Loucy (cell line): ENCODE measurements at regions not wholly inside any gene's neighbourhood (a gene's known extent, or its start where the extent isn't known, plus 50 kb on each side); places are given as distances from the start of the nearest gene placed in this dataset.

Experiments used
- H2AFZ ChIP-seq: fragments of 200-600 bp; sonication (generic); 2 replicates; pipeline ENCODE4 v1.6.0; 2016; ENCODE audit warnings: antibody characterized with exemption, mild to moderate bottlenecking, low read length, moderate library complexity
- H3F3A ChIP-seq: fragments of 200-600 bp; 2 replicates; pipeline ENCODE4 v1.6.0; 2016; ENCODE audit warnings: antibody characterized with exemption, low read depth, mild to moderate bottlenecking
- H3K27me3 ChIP-seq: fragments of 200-600 bp; sonication (generic); 2 replicates; pipeline ENCODE4 v1.6.1; 2014; ENCODE audit warnings: low read length, mild to moderate bottlenecking; ENCODE audit not compliant: insufficient read depth, poor library complexity, severe bottlenecking
- H3K36me3 ChIP-seq: fragments of 200-600 bp; sonication (generic); 2 replicates; pipeline ENCODE4 v1.6.1; 2016; ENCODE audit warnings: low read length; ENCODE audit not compliant: insufficient read depth
- H3K4me1 ChIP-seq: fragments of 200-600 bp; sonication (generic); 2 replicates; pipeline ENCODE4 v1.5.1; 2014; ENCODE audit warnings: low read length, mild to moderate bottlenecking; ENCODE audit not compliant: insufficient read depth, poor library complexity, severe bottlenecking
- H3K4me2 ChIP-seq: fragments of 200-600 bp; sonication (generic); 2 replicates; pipeline ENCODE4 v1.6.0; 2014; ENCODE audit warnings: antibody characterized with exemption, low read length, low read depth, mild to moderate bottlenecking; ENCODE audit not compliant: poor library complexity, severe bottlenecking
- H3K4me3 ChIP-seq: fragments of 200-600 bp; sonication (generic); 2 replicates; pipeline ENCODE4 v1.5.1; 2014; ENCODE audit warnings: low read length, mild to moderate bottlenecking, mixed read lengths; ENCODE audit not compliant: poor library complexity, severe bottlenecking
- H3K79me2 ChIP-seq: fragments of 200-600 bp; sonication (generic); 2 replicates; pipeline ENCODE4 v1.6.1; 2014; ENCODE audit warnings: low read length; ENCODE audit not compliant: insufficient read depth
- H3K9ac ChIP-seq: fragments of 200-600 bp; sonication (generic); 2 replicates; pipeline ENCODE4 v1.6.0; 2014; ENCODE audit warnings: mild to moderate bottlenecking, low read depth, low read length, moderate library complexity; ENCODE audit not compliant: poor library complexity, severe bottlenecking
- H3K9me2 ChIP-seq: fragments of 200-600 bp; sonication (generic); replicated peaks from 2 replicates; pipeline ENCODE4 v1.6.1; 2016; ENCODE audit warnings: low read depth, low read length, mixed read lengths
- H3K9me3 ChIP-seq: fragments of 200-600 bp; sonication (generic); 2 replicates; pipeline ENCODE4 v1.6.1; 2014; ENCODE audit warnings: mild to moderate bottlenecking, antibody characterized with exemption, low read length, low read depth; ENCODE audit not compliant: insufficient read depth
- H4K20me1 ChIP-seq: fragments of 200-600 bp; sonication (generic); 2 replicates; pipeline ENCODE4 v1.6.0; 2014; ENCODE audit warnings: antibody characterized with exemption, low read length, mild to moderate bottlenecking; ENCODE audit not compliant: insufficient read depth, poor library complexity, severe bottlenecking
- CTCF ChIP-seq: fragments of 200-600 bp; sonication (generic); conservative IDR thresholded peaks from 2 replicates; pipeline ENCODE4 v1.5.1; 2014; ENCODE audit warnings: mild to moderate bottlenecking, antibody characterized with exemption, low read length
- EZH2phosphoT487 ChIP-seq: fragments of 200-600 bp; IDR thresholded peaks from 2 replicates; pipeline ENCODE4 v1.6.1; 2018; ENCODE audit warnings: antibody characterized with exemption, mild to moderate bottlenecking, moderate library complexity, borderline replicate concordance

GRCh38 chr20:56716806-56717205 lies 87.7 kb downstream of the TFAP2C start:
- Histone ChIP-seq H3K79me2 (no peaks in the 10 kb centered on the region), H3K4me3 (no peak overlapping the region), H3K4me2 (no peak overlapping the region), H4K20me1 (no peaks in the 10 kb centered on the region), H3K9me2 (no peaks in the 10 kb centered on the region), H3F3A (no peaks in the 10 kb centered on the region), H3K4me1 (no peaks in the 10 kb centered on the region), H2AFZ (no peak overlapping the region), H3K9ac (no peak overlapping the region), H3K9me3 (peaks cover 3% of the 10 kb centered on the region; the same call in 1 of the 2 replicates), H3K27me3 (no peaks in the 10 kb centered on the region), H3K36me3 (no peaks in the 10 kb centered on the region)
- TF ChIP-seq EZH2phosphoT487 (no peak), CTCF (no peak)

GRCh38 chr20:56718816-56719215 lies 89.7 kb downstream of the TFAP2C start:
- Histone ChIP-seq H3F3A (no peaks in the 10 kb centered on the region), H4K20me1 (no peaks in the 10 kb centered on the region), H3K9ac (no peak overlapping the region), H3K4me3 (no peak overlapping the region), H3K4me2 (no peak overlapping the region), H3K79me2 (no peaks in the 10 kb centered on the region), H3K4me1 (no peaks in the 10 kb centered on the region), H2AFZ (no peak overlapping the region), H3K9me2 (no peaks in the 10 kb centered on the region), H3K27me3 (no peaks in the 10 kb centered on the region), H3K36me3 (no peaks in the 10 kb centered on the region), H3K9me3 (peaks cover 3% of the 10 kb centered on the region; the same call in 1 of the 2 replicates)
- TF ChIP-seq EZH2phosphoT487, result no peak
- TF ChIP-seq CTCF, result no peak

GRCh38 chr20:56720620-56721213 lies 91.6 kb downstream of the TFAP2C start:
- no peaks in the 10 kb centered on the region for H3K79me2 ChIP-seq
- no peak overlapping the region for H3K4me2 ChIP-seq
- TF ChIP-seq EZH2phosphoT487 (no peak), CTCF (no peak)
- H3K9ac ChIP-seq, result no peak overlapping the region
- peaks cover 3% of the 10 kb centered on the region; the same call in 1 of the 2 replicates for H3K9me3 ChIP-seq
- no peaks in the 10 kb centered on the region for H3K4me1 ChIP-seq
- H4K20me1 ChIP-seq, result no peaks in the 10 kb centered on the region
- no peaks in the 10 kb centered on the region for H3F3A ChIP-seq
- H3K27me3 ChIP-seq, result no peaks in the 10 kb centered on the region
- no peak overlapping the region for H2AFZ ChIP-seq
- no peaks in the 10 kb centered on the region for H3K9me2 ChIP-seq
- H3K4me3 ChIP-seq, result no peak overlapping the region
- H3K36me3 ChIP-seq, result no peaks in the 10 kb centered on the region
